Dendritic cell treated with granulocyte-macrophage colony-stimulating factor and Interleukin-4, amounts not matched to agents 40 ng/mL and 50 ng/mL, for 4 days (primary cell): ENCODE measurements at regions not wholly inside any gene's neighbourhood (a gene's known extent, or its start where the extent isn't known, plus 50 kb on each side); places are given as distances from the start of the nearest gene placed in this dataset.
A peak's percentile ranks its signal among the peaks of the same experiment; 100 is the strongest.
"Not testable (repeated sequence)": the region's sequence is repeated elsewhere in the genome, so short reads cannot be mapped to it uniquely, and the experiment has no call there.

Source experiments
- H3K27ac Mint-ChIP-seq: one replicate; pipeline ENCODE4 v1.8.0; 2022; ENCODE audit warnings: mild to moderate bottlenecking, mixed read lengths
- H3K27me3 Mint-ChIP-seq: one replicate; pipeline ENCODE4 v1.8.0; 2022; ENCODE audit warnings: mild to moderate bottlenecking, mixed read lengths
- H3K36me3 Mint-ChIP-seq: one replicate; pipeline ENCODE4 v1.8.0; 2022; ENCODE audit warnings: low read depth, mixed read lengths
- H3K4me1 Mint-ChIP-seq: one replicate; pipeline ENCODE4 v1.8.0; 2022; ENCODE audit warnings: low read depth, mixed read lengths
- H3K4me3 Mint-ChIP-seq: one replicate; pipeline ENCODE4 v1.8.0; 2022; ENCODE audit warnings: mild to moderate bottlenecking, moderate library complexity, mixed read lengths
- H3K9me3 Mint-ChIP-seq: one replicate; pipeline ENCODE4 v1.8.0; 2022; ENCODE audit warnings: mixed read lengths
- intact Hi-C: fragments of 100-400 bp; cut with micrococcal nuclease; formaldehyde crosslinking; loops from one replicate; pipeline ENCODE4 v1.15.0; 2022

DNA sequence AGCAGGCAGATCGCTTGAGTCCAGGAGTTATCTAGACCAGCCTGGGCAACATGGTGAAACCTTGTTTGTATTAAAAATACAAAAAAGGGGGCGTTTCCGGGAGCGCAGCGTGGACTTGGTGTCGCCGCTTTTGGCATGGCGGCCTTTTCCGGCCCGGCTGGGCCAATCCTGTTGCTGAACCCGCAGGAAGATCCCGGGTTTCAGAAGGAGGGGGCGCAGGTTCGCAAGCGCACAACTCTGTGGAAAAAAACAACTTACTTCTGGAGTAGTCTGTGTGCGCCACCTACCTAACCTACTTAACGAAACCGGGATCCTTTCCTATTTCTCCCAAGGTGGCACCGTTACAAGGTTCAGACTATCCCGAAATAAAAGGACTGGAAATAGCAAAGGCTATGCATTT, 198.6 kb downstream of the MSX2 start:
- intact Hi-C loops, result no loop called here

DNA sequence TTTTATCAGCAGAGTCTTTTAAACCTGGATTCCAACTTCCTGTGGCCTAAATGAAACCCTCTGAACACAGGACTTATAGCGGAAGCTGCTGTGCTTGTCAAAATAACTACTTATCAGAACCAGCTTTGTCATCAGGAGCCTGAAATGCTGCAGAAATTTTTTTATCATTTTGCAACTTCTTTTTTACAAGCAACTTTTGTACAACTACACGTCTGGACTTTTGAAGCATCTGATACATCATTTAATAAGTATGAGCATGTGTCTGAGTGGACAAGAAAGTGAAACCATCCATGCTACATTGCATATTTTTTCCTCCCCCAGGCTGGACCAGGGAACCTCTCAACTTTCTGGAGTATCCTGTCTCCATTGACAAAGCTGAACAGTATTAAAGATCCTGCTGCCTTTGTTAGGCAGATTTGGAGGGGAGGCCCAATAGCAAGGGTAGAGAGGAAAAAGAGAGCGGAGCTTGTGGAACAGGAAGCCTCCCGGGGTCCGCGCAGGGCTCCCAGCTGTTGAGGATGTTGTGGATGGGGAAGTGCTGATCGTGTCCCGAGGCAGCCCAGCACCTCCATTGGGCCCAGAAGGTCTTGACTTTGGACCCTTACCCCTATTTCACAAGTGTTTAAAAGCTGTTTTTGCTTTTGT, 196.6 kb downstream of the MSX2 start:
- H3K36me3 Mint-ChIP-seq, result no peaks in the 10 kb centered on the region
- intact Hi-C loops, result no loop called here

More for the DNA sequence above, 198.6 kb downstream of the MSX2 start:
- no peaks in the 10 kb centered on the region for H3K36me3 Mint-ChIP-seq
- no peak overlapping the region for H3K4me3 Mint-ChIP-seq
- peaks cover 2% of the 10 kb centered on the region for H3K27me3 Mint-ChIP-seq
- no peak overlapping the region for H3K27ac Mint-ChIP-seq
- H3K4me1 Mint-ChIP-seq, result no peaks in the 10 kb centered on the region
- no peaks in the 10 kb centered on the region for H3K9me3 Mint-ChIP-seq

DNA sequence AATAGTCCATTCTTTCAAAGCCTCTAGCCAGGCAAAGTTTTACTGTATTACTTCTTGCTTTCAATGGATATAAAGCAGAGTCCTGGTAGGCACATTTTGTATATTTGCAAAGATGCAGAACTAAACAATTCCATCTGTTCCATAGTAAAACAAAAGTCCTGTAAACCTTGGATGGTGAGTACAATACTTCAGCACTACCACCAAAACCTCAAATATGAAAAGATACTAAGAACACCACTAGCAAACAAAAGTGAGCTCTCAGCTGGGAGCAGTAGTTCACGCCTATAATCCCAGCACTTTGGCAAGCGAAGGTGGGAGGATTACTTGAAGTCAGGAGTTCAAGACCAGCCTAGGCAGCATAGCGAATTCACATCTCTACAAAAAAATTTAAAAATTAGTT, 195.0 kb downstream of the MSX2 start:
- Mint-ChIP-seq H3K27me3 (peaks cover 2% of the 10 kb centered on the region), H3K4me1 (no peaks in the 10 kb centered on the region), H3K9me3 (no peaks in the 10 kb centered on the region), H3K27ac (no peak overlapping the region), H3K36me3 (no peaks in the 10 kb centered on the region), H3K4me3 (no peak overlapping the region)
- intact Hi-C loops, result no loop called here

More for the DNA sequence above, 196.6 kb downstream of the MSX2 start:
- H3K4me3 Mint-ChIP-seq, result peak overlapping the region; percentile 42
- H3K4me1 Mint-ChIP-seq, result no peaks in the 10 kb centered on the region
- H3K9me3 Mint-ChIP-seq, result no peaks in the 10 kb centered on the region
- no peak overlapping the region for H3K27ac Mint-ChIP-seq
- H3K27me3 Mint-ChIP-seq, result peaks cover 2% of the 10 kb centered on the region

DNA sequence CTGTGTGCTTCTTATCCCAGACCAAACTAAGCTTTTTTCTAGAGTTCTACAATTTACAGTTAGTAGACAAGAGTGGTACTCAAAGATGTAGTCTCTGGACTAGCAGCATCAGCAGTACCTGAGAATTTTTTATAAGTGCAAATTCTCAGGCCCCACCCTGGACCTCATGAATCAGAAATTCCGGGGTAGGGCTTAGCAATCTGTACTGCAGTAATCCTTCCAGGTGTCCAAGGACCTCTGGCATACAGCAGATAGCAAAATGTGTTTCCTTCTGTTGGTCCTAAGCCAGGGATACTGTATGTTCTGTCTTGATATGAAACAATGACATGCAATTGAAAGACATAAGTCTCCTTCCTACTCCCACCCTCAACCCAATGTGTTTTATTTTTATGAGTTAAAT, 194.3 kb downstream of the MSX2 start:
- no peaks in the 10 kb centered on the region for H3K36me3 Mint-ChIP-seq
- H3K27me3 Mint-ChIP-seq, result peaks cover 2% of the 10 kb centered on the region
- no peaks in the 10 kb centered on the region for H3K4me1 Mint-ChIP-seq
- H3K9me3 Mint-ChIP-seq, result no peaks in the 10 kb centered on the region
- intact Hi-C loops, result no loop called here
- H3K27ac Mint-ChIP-seq, result no peak overlapping the region
- no peak overlapping the region for H3K4me3 Mint-ChIP-seq

DNA sequence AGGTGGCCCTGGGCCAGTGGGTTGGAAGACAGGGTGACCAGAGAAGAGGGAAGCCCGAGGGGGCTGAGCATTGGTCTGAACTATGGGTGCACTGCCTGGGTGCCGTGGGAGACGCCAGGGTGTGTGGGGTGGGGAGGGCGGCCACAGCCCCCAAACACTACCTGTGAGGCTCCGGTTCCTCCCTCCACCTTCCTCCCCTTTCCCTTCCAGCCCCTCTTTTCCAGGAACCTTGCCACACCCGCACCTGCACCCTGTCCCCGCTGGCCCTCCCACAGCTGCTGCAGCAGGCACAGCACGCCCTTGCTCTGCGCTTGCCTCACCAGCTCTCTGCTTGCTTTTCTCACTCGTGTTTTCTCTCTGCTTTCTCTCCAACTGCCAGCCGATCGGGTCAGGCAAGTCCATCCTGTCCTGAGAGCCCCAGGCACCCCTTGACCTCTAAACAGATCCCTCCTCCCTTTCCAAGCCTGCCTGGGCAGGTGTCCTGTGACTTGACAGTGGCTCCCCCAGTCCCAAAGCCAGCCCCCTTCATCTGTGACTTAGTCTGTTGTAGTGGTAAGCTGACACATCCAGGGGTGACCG, 193.7 kb downstream of the MSX2 start:
- intact Hi-C loops, result no loop called here
- Mint-ChIP-seq H3K27ac (no peak overlapping the region), H3K27me3 (peaks cover 2% of the 10 kb centered on the region), H3K4me3 (no peak overlapping the region), H3K9me3 (no peaks in the 10 kb centered on the region), H3K4me1 (no peaks in the 10 kb centered on the region), H3K36me3 (no peaks in the 10 kb centered on the region)

DNA sequence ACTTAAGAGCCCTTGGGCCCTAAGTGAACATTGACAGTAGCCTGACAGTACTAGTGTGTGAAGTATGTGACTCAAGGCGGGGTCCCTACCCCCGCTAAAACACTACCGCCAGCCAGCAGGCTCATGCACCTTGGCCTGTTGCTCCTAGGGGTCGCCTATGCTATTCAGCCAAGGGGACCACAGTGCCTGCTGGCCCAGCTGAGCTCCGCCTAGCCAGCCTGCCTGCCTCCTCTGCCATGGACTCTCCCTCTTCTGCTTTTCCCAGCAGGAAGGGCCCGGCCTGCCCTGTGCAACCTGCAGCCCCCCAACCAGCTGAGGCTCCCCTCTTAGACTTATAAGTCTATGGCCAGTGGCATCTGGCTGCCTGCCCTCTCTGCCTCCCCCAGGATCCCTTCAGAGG, 193.1 kb downstream of the MSX2 start:
- H3K36me3 Mint-ChIP-seq, H3K4me3 Mint-ChIP-seq, H3K27me3 Mint-ChIP-seq, H3K9me3 Mint-ChIP-seq, H3K4me1 Mint-ChIP-seq, intact Hi-C loops, H3K27ac Mint-ChIP-seq: not testable (repeated sequence)

DNA sequence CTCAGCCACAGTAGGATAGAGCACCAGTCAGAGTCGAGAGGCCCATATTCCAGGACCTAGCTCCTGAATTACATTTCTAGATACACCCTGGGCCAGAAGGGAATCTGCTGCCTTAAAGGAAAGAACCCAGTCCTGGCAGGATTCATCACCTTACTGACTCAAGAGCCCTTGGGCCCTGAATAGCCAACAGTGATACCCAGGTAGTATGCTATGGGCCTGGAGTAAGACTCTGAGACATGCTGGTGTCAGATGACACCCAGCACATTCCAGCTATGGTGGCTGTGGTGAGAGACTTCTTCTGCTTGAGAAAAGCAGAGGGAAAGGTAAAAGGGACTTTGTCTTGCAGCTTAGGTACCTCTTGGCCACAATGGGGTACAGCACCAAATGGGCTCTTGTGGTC, 192.5 kb downstream of the MSX2 start:
- H3K27me3 Mint-ChIP-seq, H3K4me3 Mint-ChIP-seq, H3K27ac Mint-ChIP-seq, H3K36me3 Mint-ChIP-seq, H3K9me3 Mint-ChIP-seq, intact Hi-C loops, H3K4me1 Mint-ChIP-seq: not testable (repeated sequence)

DNA sequence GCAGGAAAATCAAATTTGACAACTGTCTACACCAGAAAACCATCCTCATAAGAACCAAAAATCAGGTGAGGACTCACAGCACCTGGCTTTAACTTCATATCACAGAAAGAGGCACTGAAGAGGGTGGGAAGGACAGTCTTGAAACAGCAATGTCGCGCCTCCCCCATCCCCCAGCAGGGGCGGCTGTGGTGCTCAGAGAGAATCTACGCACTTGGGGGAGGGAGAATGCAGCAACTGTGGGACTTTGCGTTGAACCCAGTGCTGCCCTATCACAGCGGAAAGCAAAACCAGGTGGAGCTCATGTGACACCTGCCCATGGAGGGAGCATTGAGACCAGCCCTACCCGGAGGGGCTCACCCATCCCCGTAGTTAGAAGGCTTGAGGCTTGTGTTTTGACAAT, 191.8 kb downstream of the MSX2 start:
- Mint-ChIP-seq H3K4me3 (no peak overlapping the region), H3K9me3 (no peaks in the 10 kb centered on the region), H3K27ac (no peak overlapping the region), H3K27me3 (peaks cover 7% of the 10 kb centered on the region), H3K36me3 (no peaks in the 10 kb centered on the region), H3K4me1 (no peaks in the 10 kb centered on the region)
- intact Hi-C loops, result no loop called here

DNA sequence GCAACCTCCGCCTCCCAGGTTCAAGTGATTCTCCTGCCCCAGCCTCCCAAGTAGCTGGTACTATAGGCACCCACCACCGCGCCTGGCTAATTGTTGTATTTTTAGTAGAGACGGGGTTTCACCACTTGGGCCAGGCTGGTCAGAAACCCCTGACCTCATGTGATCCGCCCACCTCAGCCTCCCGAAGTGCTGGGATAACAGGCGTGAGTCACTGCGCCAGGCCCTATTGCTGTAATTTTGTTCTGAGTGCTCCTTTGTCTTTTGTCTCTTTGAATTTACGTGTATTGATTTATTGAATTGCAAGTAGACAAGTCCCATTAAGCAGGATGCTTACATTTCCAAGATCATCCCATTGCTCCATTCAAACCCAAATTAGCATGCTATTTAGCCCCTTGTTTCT, 186.7 kb downstream of the MSX2 start:
- peaks cover 4% of the 10 kb centered on the region for H3K4me1 Mint-ChIP-seq
- H3K27ac Mint-ChIP-seq, result no peak overlapping the region
- H3K27me3 Mint-ChIP-seq, result peaks cover 15% of the 10 kb centered on the region
- intact Hi-C loops, result no loop called here
- H3K36me3 Mint-ChIP-seq, result no peaks in the 10 kb centered on the region
- H3K4me3 Mint-ChIP-seq, result no peak overlapping the region
- H3K9me3 Mint-ChIP-seq, result no peaks in the 10 kb centered on the region

DNA sequence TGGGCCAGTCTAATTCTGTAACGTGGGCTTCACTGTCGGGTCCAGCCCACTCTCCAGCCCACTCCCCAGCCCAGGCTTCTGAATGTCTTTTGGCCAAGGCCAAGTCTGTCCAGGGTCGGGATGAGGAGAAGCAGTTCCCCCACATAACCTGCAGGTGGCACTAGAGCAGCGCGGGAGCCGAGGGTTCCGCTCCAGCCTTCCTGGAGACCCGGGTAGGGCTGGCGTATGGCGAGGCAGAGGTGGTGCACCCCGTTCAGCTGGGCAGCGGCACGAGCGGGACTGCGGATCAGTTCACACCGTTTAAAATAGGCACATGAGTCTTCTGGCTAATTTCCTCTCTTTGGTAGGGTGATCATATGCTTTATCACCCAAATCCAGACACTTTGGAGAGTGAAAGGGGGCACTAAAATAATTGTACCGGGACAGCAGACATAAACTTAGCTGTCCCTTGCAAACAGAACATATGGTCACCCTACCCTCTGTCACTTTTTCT, 185.9 kb downstream of the MSX2 start:
- no peaks in the 10 kb centered on the region for H3K9me3 Mint-ChIP-seq
- no peak overlapping the region for H3K4me3 Mint-ChIP-seq
- H3K4me1 Mint-ChIP-seq, result peaks cover 4% of the 10 kb centered on the region
- intact Hi-C loops, result no loop called here
- no peaks in the 10 kb centered on the region for H3K36me3 Mint-ChIP-seq
- no peak overlapping the region for H3K27ac Mint-ChIP-seq
- peaks cover 15% of the 10 kb centered on the region for H3K27me3 Mint-ChIP-seq

DNA sequence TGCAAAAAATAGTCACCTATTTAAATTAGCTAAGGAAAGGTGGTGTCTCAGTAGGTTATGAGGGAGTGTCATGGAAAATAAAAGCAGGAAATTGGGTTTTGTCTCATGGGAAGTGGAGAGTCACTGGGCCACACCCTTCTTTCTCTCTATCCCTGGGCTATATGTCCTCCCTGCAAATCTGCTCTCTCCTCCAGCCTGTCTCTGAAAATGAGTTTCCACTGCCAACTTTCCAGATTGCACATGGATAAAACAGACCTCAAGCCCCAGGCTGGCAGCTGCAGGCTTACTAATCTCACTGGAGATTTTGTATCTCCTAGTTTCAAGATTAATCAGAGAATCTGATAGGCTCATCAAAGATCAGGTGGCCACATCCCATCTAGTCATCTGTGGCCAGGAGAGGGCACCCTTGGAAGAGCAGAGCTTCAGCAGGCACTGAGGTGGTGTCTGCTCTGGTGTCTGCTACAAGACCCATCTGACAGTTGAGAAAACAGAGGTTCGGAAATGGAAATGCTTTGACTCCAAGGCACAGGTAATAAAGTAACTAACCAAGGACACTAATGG, 178.9 kb downstream of the MSX2 start:
- no peak overlapping the region for H3K4me3 Mint-ChIP-seq
- peaks cover 6% of the 10 kb centered on the region for H3K4me1 Mint-ChIP-seq

DNA sequence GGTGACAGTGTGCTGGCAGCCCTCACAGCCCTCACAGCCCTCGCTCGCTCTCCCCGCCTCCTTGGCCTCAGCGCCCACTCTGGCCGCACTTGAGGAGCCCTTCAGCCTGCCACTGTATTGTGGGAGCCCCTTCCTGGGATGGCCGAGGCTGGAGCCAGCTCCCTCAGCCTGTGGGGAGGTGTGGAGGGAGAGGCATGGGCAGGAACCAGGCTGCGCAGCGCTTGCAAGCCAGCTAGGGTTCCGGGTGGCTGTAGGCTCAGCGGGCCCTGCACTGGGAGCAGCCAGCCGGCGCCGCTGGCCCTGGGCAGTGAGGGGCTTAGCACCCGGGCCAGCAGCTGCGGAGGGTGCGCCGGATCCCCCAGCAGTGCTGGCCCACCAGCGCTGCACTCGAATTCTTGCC, 177.0 kb downstream of the MSX2 start:
- Mint-ChIP-seq H3K36me3 (no peaks in the 10 kb centered on the region), H3K27ac (no peak overlapping the region), H3K4me3 (no peak overlapping the region), H3K27me3 (no peaks in the 10 kb centered on the region), H3K4me1 (peaks cover 6% of the 10 kb centered on the region), H3K9me3 (no peaks in the 10 kb centered on the region)
- intact Hi-C loops, result no loop called here

More for the DNA sequence above, 178.9 kb downstream of the MSX2 start:
- no peaks in the 10 kb centered on the region for H3K27me3 Mint-ChIP-seq
- H3K9me3 Mint-ChIP-seq, result no peaks in the 10 kb centered on the region
- intact Hi-C loops, result no loop called here
- H3K27ac Mint-ChIP-seq, result no peak overlapping the region
- H3K36me3 Mint-ChIP-seq, result no peaks in the 10 kb centered on the region

DNA sequence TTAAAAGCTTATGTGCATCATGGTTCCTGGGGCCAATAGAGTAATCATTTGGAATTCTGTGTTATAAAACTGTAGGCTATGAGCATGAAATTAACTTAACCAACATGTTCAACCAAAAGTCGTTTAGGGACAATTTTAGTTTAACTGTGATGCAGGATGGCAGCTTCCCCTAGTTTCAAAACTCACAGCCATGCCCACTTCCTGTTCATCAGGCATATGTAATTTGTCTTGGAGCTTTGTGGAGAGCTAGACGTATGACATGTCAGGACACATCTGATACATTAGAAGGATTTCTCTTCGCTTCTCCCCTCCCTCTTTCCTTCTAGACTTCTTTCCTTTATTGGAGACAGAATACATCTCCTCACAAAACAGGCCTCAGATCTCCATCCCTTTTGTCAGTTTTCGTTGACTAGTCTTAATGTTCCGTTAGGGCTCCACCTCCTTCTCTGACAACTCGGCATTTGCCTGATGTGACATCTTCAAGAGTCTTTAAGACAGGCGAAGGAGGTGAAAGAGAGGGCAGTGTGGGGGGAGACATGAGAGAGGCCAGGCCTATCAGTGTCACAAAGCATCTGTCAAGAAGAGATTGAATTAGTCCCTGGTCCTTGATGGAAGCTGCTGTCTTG, 176.0 kb downstream of the MSX2 start:
- Mint-ChIP-seq H3K27me3 (no peaks in the 10 kb centered on the region), H3K27ac (no peak overlapping the region), H3K36me3 (no peaks in the 10 kb centered on the region), H3K9me3 (no peaks in the 10 kb centered on the region), H3K4me1 (peaks cover 6% of the 10 kb centered on the region), H3K4me3 (no peak overlapping the region)
- intact Hi-C loops, result no loop called here

DNA sequence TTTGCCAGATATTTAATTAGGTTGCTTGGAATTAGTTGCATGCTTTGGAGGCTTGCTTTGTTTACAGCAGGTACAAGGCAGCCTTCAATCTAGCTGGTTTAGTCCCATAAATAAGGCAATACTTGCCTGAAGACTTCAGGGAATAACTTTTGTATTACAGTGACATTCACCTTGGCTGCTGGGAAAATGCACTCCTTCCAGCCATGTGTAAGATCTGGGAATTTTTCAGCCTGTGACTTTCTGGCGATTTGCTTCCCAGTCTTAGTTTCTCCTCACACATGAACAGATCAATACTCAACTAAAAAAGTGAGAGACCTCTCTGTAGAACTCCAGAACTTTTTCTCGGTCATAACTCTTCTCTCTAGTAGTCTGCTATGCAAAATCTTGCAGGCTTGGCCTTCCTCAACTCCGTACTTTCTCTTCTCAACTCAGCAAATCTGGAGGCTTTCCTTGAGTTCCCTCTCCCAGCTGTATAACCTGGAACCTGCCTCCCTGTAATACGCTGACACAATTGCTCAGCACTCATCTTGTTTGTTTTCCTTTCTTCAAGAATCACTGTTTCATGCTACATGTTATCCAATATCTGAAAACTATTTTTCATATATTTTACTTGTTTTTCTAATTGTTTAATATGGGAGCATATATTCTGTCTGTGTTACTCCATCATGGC, 173.0 kb downstream of the MSX2 start:
- no peak overlapping the region for H3K4me3 Mint-ChIP-seq
- intact Hi-C loops, result no loop called here
- no peaks in the 10 kb centered on the region for H3K27me3 Mint-ChIP-seq
- H3K4me1 Mint-ChIP-seq, result peaks cover 6% of the 10 kb centered on the region
- H3K36me3 Mint-ChIP-seq, result no peaks in the 10 kb centered on the region
- peaks cover 4% of the 10 kb centered on the region for H3K9me3 Mint-ChIP-seq
- no peak overlapping the region for H3K27ac Mint-ChIP-seq
